CD4-positive, CD25-positive, alpha-beta regulatory T cell (primary cell): ENCODE measurements at regions not wholly inside any gene's neighbourhood (a gene's known extent, or its start where the extent isn't known, plus 50 kb on each side); places are given as distances from the start of the nearest gene placed in this dataset.
"Not testable (repeated sequence)": the region's sequence is repeated elsewhere in the genome, so short reads cannot be mapped to it uniquely, and the experiment has no call there.

ENCODE experiments used
- ATAC-seq, 2 donors: fragments of 150-1000 bp; cut with Tn5 transposase; one replicate each; pipeline ENCODE4 v1.10.0; 2021; ENCODE audit warnings: low read depth in 2 of 2, moderate number of reproducible peaks in 2 of 2, moderate library complexity in 1 of 2
- DNase-seq, 3 donors: peaks; one replicate each; pipeline versions ENCODE4 v3.0.0 to v3.0.0-alpha.2; 2012 to 2022; ENCODE audit warnings: mixed read lengths in 1 of 3
- H3K27ac ChIP-seq: one replicate; pipeline ENCODE4 v1.7.0; 2013; ENCODE audit warnings: mild to moderate bottlenecking, low read length; ENCODE audit not compliant: insufficient read depth, poor library complexity, severe bottlenecking
- H3K27me3 ChIP-seq: one replicate; pipeline ENCODE4 v1.7.0; 2013; ENCODE audit warnings: low read length; ENCODE audit not compliant: control insufficient read depth, insufficient read depth
- H3K36me3 ChIP-seq: one replicate; pipeline ENCODE4 v1.7.0; 2013; ENCODE audit warnings: mild to moderate bottlenecking, low read length, moderate library complexity; ENCODE audit not compliant: control insufficient read depth, insufficient read depth
- H3K4me1 ChIP-seq: 2 replicates; pipeline ENCODE4 v1.7.0; 2013; ENCODE audit warnings: mild to moderate bottlenecking, low read length; ENCODE audit not compliant: insufficient read depth, control insufficient read depth, poor library complexity, severe bottlenecking
- H3K4me3 ChIP-seq: one replicate; pipeline ENCODE4 v1.7.0; 2013; ENCODE audit warnings: low read depth, mild to moderate bottlenecking, low read length, moderate library complexity
- H3K9me3 ChIP-seq, 2 experiments: 1 replicate in 1 of 2; 2 replicates in 1 of 2; pipeline ENCODE4 v1.7.0; 2013; ENCODE audit warnings: low read length in 2 of 2, mild to moderate bottlenecking in 1 of 2, moderate library complexity in 1 of 2; ENCODE audit not compliant: control insufficient read depth in 2 of 2
- H3K27ac Mint-ChIP-seq, 3 donors: one replicate each; pipeline ENCODE4 v1.8.0; 2020 to 2022; ENCODE audit warnings: mild to moderate bottlenecking in 3 of 3, mixed read lengths in 3 of 3, moderate library complexity in 2 of 3
- H3K27me3 Mint-ChIP-seq: one replicate; pipeline ENCODE4 v1.8.0; 2022; ENCODE audit warnings: mild to moderate bottlenecking, mixed read lengths
- H3K36me3 Mint-ChIP-seq: one replicate; pipeline ENCODE4 v1.8.0; 2020; ENCODE audit warnings: mixed read lengths
- H3K4me1 Mint-ChIP-seq, 4 donors: one replicate each; pipeline ENCODE4 v1.8.0; 2020 to 2022; ENCODE audit warnings: mixed read lengths in 4 of 4, mild to moderate bottlenecking in 1 of 4
- H3K4me3 Mint-ChIP-seq, 4 donors: one replicate each; pipeline ENCODE4 v1.8.0; 2020 to 2022; ENCODE audit warnings: mild to moderate bottlenecking in 4 of 4, mixed read lengths in 4 of 4, moderate library complexity in 3 of 4
- H3K9me3 Mint-ChIP-seq, 7 donors: one replicate each; pipeline ENCODE4 v1.8.0; 2020 to 2022; ENCODE audit warnings: mixed read lengths in 7 of 7, mild to moderate bottlenecking in 3 of 7, moderate library complexity in 2 of 7

DNA sequence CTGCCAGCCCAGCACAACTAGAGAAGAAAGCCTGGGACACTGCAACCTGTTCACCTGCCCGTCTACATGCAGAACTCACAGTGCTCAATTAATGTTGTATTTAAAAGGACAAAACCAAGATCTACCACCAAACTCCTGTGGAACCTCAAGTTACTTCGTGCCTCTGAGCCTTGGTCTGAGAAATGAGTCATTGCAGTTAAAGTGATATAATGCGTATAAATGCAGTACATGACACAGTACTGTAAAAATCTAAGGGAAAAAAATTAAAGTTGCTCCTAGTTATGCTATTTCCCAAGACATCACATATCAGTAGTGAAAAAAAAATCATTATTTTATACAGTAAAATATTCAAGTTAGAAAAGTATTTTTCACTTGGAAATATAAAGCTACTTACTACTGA is 138.9 kb downstream of the ZIC4 start:
- DNase-seq (no peak), ATAC-seq (no peak)
- Histone ChIP-seq H3K4me3 (no peak overlapping the region), H3K27me3 (no peaks in the 10 kb centered on the region), H3K27ac (no peak overlapping the region), H3K36me3 (no peaks in the 10 kb centered on the region), H3K4me1 (no peaks in the 10 kb centered on the region), H3K9me3 (peaks cover 0 to 4% of the 10 kb centered on the region in 2 experiments)
- Mint-ChIP-seq H3K9me3 (peaks cover 0 to 20% (median 2%) of the 10 kb centered on the region in 7 donors), H3K4me3 (no peak overlapping the region), H3K27me3 (no peaks in the 10 kb centered on the region), H3K36me3 (no peaks in the 10 kb centered on the region), H3K27ac (no peak overlapping the region), H3K4me1 (no peaks in the 10 kb centered on the region)

GRCh38 chr3:147257944-147258343 is 148.4 kb downstream of the ZIC4 start:
- Mint-ChIP-seq H3K27me3 (no peaks in the 10 kb centered on the region), H3K36me3 (no peaks in the 10 kb centered on the region), H3K27ac (no peak overlapping the region), H3K4me3 (no peak overlapping the region), H3K4me1 (no peaks in the 10 kb centered on the region), H3K9me3 (peaks cover 0 to 9% (median 0%) of the 10 kb centered on the region in 7 donors)
- Histone ChIP-seq H3K36me3 (no peaks in the 10 kb centered on the region), H3K27me3 (no peaks in the 10 kb centered on the region), H3K27ac (no peak overlapping the region), H3K4me3 (no peak overlapping the region), H3K9me3 (no peaks in the 10 kb centered on the region), H3K4me1 (no peaks in the 10 kb centered on the region)
- DNase-seq = no peak
- ATAC-seq = no peak

DNA sequence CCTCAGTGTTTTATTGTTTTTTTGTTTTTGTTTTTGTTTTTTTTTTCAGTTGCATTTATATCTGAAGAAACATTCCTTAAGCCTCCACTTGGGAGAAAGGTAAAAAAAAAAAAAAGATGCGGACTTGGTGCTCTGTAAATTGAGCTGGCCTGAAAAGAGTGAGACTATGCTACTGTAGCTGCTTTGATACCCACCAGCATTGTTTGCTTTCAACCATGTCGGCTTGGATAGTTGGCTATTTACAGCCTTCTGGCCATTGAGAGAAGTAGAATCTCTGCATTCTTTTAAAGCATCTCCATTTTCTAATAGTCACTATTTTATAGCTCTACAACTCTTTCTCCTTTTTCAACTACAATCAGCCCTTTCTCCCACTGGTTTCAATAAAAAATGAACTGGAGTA is 149.6 kb downstream of the ZIC4 start:
- H3K4me1 ChIP-seq = no peaks in the 10 kb centered on the region
- no peak overlapping the region for H3K27ac ChIP-seq
- Mint-ChIP-seq H3K4me1 (no peaks in the 10 kb centered on the region), H3K9me3 (peaks cover 0 to 9% (median 0%) of the 10 kb centered on the region in 7 donors), H3K27me3 (no peaks in the 10 kb centered on the region), H3K4me3 (no peak overlapping the region), H3K36me3 (no peaks in the 10 kb centered on the region), H3K27ac (no peak overlapping the region)
- no peaks in the 10 kb centered on the region for H3K36me3 ChIP-seq
- H3K9me3 ChIP-seq = no peaks in the 10 kb centered on the region
- no peak for DNase-seq
- H3K4me3 ChIP-seq = no peak overlapping the region
- no peaks in the 10 kb centered on the region for H3K27me3 ChIP-seq
- no peak for ATAC-seq

GRCh38 chr3:147246906-147247305 is 159.4 kb downstream of the ZIC4 start:
- Histone ChIP-seq H3K4me1 (no peaks in the 10 kb centered on the region), H3K36me3 (no peaks in the 10 kb centered on the region), H3K27me3 (no peaks in the 10 kb centered on the region), H3K27ac (no peak overlapping the region), H3K4me3 (no peak overlapping the region), H3K9me3 (no peaks in the 10 kb centered on the region)
- Mint-ChIP-seq H3K27ac (no peak overlapping the region), H3K27me3 (no peaks in the 10 kb centered on the region), H3K36me3 (no peaks in the 10 kb centered on the region), H3K9me3 (peaks cover 0 to 5% (median 0%) of the 10 kb centered on the region in 7 donors), H3K4me1 (no peaks in the 10 kb centered on the region), H3K4me3 (no peak overlapping the region)
- ATAC-seq (no peak), DNase-seq (no peak)

- H3K4me3 Mint-ChIP-seq, H3K4me3 ChIP-seq, H3K36me3 ChIP-seq, H3K4me1 ChIP-seq, H3K9me3 Mint-ChIP-seq, ATAC-seq, H3K27me3 Mint-ChIP-seq, H3K36me3 Mint-ChIP-seq, H3K9me3 ChIP-seq, H3K27me3 ChIP-seq, H3K27ac ChIP-seq, DNase-seq, H3K4me1 Mint-ChIP-seq, H3K27ac Mint-ChIP-seq: not testable (repeated sequence)
Observed at GRCh38 chr3:147245638-147246037, 160.7 kb downstream of the ZIC4 start.

DNA sequence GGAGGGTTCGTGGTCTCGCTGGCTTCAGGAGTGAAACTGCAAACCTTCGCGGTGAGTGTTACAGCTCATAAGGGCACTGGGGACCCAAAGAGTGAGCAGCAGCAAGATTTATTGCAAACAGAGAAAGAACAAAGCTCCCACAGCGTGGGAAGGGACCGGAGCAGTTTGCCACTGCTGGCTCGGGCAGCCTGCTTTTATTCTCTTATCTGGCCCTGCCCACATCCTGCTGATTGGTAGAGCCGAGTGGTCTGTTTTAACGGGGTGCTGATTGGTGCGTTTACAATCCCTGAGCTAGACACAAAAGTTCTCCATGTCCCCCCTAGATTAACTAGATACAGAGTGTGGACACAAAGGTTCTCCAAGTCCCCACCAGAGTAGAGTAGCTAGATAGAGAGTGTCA is 161.3 kb downstream of the ZIC4 start:
- H3K9me3 Mint-ChIP-seq, H3K36me3 ChIP-seq, H3K9me3 ChIP-seq, H3K27me3 ChIP-seq, DNase-seq, H3K36me3 Mint-ChIP-seq, ATAC-seq, H3K4me1 ChIP-seq, H3K27me3 Mint-ChIP-seq, H3K4me3 ChIP-seq, H3K27ac ChIP-seq, H3K27ac Mint-ChIP-seq, H3K4me3 Mint-ChIP-seq, H3K4me1 Mint-ChIP-seq: not testable (repeated sequence)

- no peak overlapping the region for H3K27ac Mint-ChIP-seq
- Histone ChIP-seq H3K27ac (no peak overlapping the region), H3K36me3 (no peaks in the 10 kb centered on the region), H3K4me3 (no peak overlapping the region), H3K9me3 (no peaks in the 10 kb centered on the region), H3K4me1 (no peaks in the 10 kb centered on the region), H3K27me3 (no peaks in the 10 kb centered on the region)
- no peaks in the 10 kb centered on the region for H3K4me1 Mint-ChIP-seq
- no peak for DNase-seq
- H3K9me3 Mint-ChIP-seq = peaks cover 0 to 5% (median 0%) of the 10 kb centered on the region in 7 donors
- H3K4me3 Mint-ChIP-seq = no peak overlapping the region
- H3K27me3 Mint-ChIP-seq = no peaks in the 10 kb centered on the region
- no peak for ATAC-seq
- no peaks in the 10 kb centered on the region for H3K36me3 Mint-ChIP-seq
Observed at GRCh38 chr3:147244397-147244796, 161.9 kb downstream of the ZIC4 start.

- DNase-seq (no peak), ATAC-seq (no peak)
- Histone ChIP-seq H3K4me1 (no peaks in the 10 kb centered on the region), H3K9me3 (no peaks in the 10 kb centered on the region), H3K27me3 (no peaks in the 10 kb centered on the region), H3K4me3 (no peak overlapping the region), H3K27ac (no peak overlapping the region), H3K36me3 (no peaks in the 10 kb centered on the region)
- Mint-ChIP-seq H3K4me3 (no peak overlapping the region), H3K27me3 (no peaks in the 10 kb centered on the region), H3K36me3 (no peaks in the 10 kb centered on the region), H3K4me1 (no peaks in the 10 kb centered on the region), H3K27ac (no peak overlapping the region), H3K9me3 (peaks cover 0 to 5% (median 0%) of the 10 kb centered on the region in 7 donors)
Observed at GRCh38 chr3:147240581-147240980, 165.8 kb downstream of the ZIC4 start.
